ENCODE measurements at regions not wholly inside any gene's neighbourhood (a gene's known extent, or its start where the extent isn't known, plus 50 kb on each side); places are given as distances from the start of the nearest gene placed in this dataset.

- no peak overlapping the region for H2BK12ac ChIP-seq (ENCODE audit: low read length in 2 of 2)
- 100% methylated on average over 1 of the region's 1 CpG for WGBS
- H3K27me3 ChIP-seq (ENCODE audit: control insufficient read depth in 1 of 2, insufficient read depth in 1 of 2, low read length in 2 of 2): no peaks in the 10 kb centered on the region
- no peak overlapping the region for H3K18ac ChIP-seq (ENCODE audit: low read depth in 1 of 2, low read length in 2 of 2)
- no peak overlapping the region for H4K91ac ChIP-seq (ENCODE audit: low read length)
- H2BK120ac ChIP-seq (ENCODE audit: low read depth, low read length): no peak overlapping the region
- H3K23ac ChIP-seq (ENCODE audit: low read length in 2 of 2): no peak overlapping the region
- no peak overlapping the region for H2BK15ac ChIP-seq (ENCODE audit: low read depth, poor library complexity, severe bottlenecking)
- no peak overlapping the region for H3K4me3 ChIP-seq (ENCODE audit: insufficient read depth in 1 of 2, low read depth in 1 of 2, low read length in 2 of 2)
- H3K36me3 ChIP-seq (ENCODE audit: control insufficient read depth in 1 of 2, insufficient read depth in 2 of 2, low read depth in 1 of 2, low read length in 2 of 2): no peaks in the 10 kb centered on the region
- H3K14ac ChIP-seq (ENCODE audit: low read length in 2 of 2): no peak overlapping the region
- H3K4ac ChIP-seq (ENCODE audit: low read depth in 1 of 2, low read length in 2 of 2): no peak overlapping the region
- H3K4me2 ChIP-seq (ENCODE audit: low read length, poor library complexity, severe bottlenecking): no peak overlapping the region
- no peak overlapping the region for H3K27ac ChIP-seq (ENCODE audit: low read length, poor library complexity, severe bottlenecking)
- no peak overlapping the region for H2BK5ac ChIP-seq (ENCODE audit: low read depth, low read length, poor library complexity, severe bottlenecking)
- no peak overlapping the region for H4K8ac ChIP-seq (ENCODE audit: low read length)
- no peaks in the 10 kb centered on the region for H3K79me1 ChIP-seq (replicated peaks; ENCODE audit: low read length, poor library complexity, severe bottlenecking)
- H3K9me3 ChIP-seq (ENCODE audit: control insufficient read depth, low read length): no peaks in the 10 kb centered on the region
- H3K4me1 ChIP-seq (ENCODE audit: control insufficient read depth, insufficient read depth, low read depth, low read length): no peaks in the 10 kb centered on the region
- DNase-seq: no peak
- H3K9ac ChIP-seq (ENCODE audit: low read length): no peak overlapping the region
- no peak overlapping the region for H2AK5ac ChIP-seq (ENCODE audit: low read length, severe bottlenecking)
- no peak overlapping the region for H2AFZ ChIP-seq (ENCODE audit: low read depth, low read length)
Measured at GRCh38 chr10:123266971-123267370, 112.8 kb downstream of the BUB3 start.

- no peak overlapping the region for H3K18ac ChIP-seq (ENCODE audit: low read depth in 1 of 2, low read length in 2 of 2)
- H3K27me3 ChIP-seq (ENCODE audit: control insufficient read depth in 1 of 2, insufficient read depth in 1 of 2, low read length in 2 of 2): peaks cover 0 to 6% of the 10 kb centered on the region in 2 experiments
- H3K79me1 ChIP-seq (replicated peaks; ENCODE audit: low read length, poor library complexity, severe bottlenecking): no peaks in the 10 kb centered on the region
- H2AFZ ChIP-seq (ENCODE audit: low read depth, low read length): no peak overlapping the region
- no peak overlapping the region for H3K14ac ChIP-seq (ENCODE audit: low read length in 2 of 2)
- no peak overlapping the region for H2BK15ac ChIP-seq (ENCODE audit: low read depth, poor library complexity, severe bottlenecking)
- H2BK12ac ChIP-seq (ENCODE audit: low read length in 2 of 2): no peak overlapping the region
- no peak overlapping the region for H4K91ac ChIP-seq (ENCODE audit: low read length)
- no peaks in the 10 kb centered on the region for H3K4me1 ChIP-seq (ENCODE audit: control insufficient read depth, insufficient read depth, low read depth, low read length)
- no peak overlapping the region for H3K4ac ChIP-seq (ENCODE audit: low read depth in 1 of 2, low read length in 2 of 2)
- 83% methylated on average over 9 of the region's 9 CpGs for WGBS
- no peak overlapping the region for H2BK5ac ChIP-seq (ENCODE audit: low read depth, low read length, poor library complexity, severe bottlenecking)
- no peak overlapping the region for H3K4me3 ChIP-seq (ENCODE audit: insufficient read depth in 1 of 2, low read depth in 1 of 2, low read length in 2 of 2)
- no peak for DNase-seq
- H3K9me3 ChIP-seq (ENCODE audit: control insufficient read depth, low read length): no peaks in the 10 kb centered on the region
- no peak overlapping the region for H3K27ac ChIP-seq (ENCODE audit: low read length, poor library complexity, severe bottlenecking)
- no peak overlapping the region for H3K23ac ChIP-seq (ENCODE audit: low read length in 2 of 2)
- H2BK120ac ChIP-seq (ENCODE audit: low read depth, low read length): no peak overlapping the region
- no peak overlapping the region for H4K8ac ChIP-seq (ENCODE audit: low read length)
- H3K9ac ChIP-seq (ENCODE audit: low read length): no peak overlapping the region
- no peaks in the 10 kb centered on the region for H3K36me3 ChIP-seq (ENCODE audit: control insufficient read depth in 1 of 2, insufficient read depth in 2 of 2, low read depth in 1 of 2, low read length in 2 of 2)
- no peak overlapping the region for H2AK5ac ChIP-seq (ENCODE audit: low read length, severe bottlenecking)
- H3K4me2 ChIP-seq (ENCODE audit: low read length, poor library complexity, severe bottlenecking): no peak overlapping the region
Measured at GRCh38 chr10:123269017-123269552, 114.9 kb downstream of the BUB3 start.

GRCh38 chr10:123269675-123270074 is 115.5 kb downstream of the BUB3 start:
- H2BK15ac ChIP-seq (ENCODE audit: low read depth, poor library complexity, severe bottlenecking): no peak overlapping the region
- no peaks in the 10 kb centered on the region for H3K36me3 ChIP-seq (ENCODE audit: control insufficient read depth in 1 of 2, insufficient read depth in 2 of 2, low read depth in 1 of 2, low read length in 2 of 2)
- no peak overlapping the region for H2BK5ac ChIP-seq (ENCODE audit: low read depth, low read length, poor library complexity, severe bottlenecking)
- H2BK120ac ChIP-seq (ENCODE audit: low read depth, low read length): no peak overlapping the region
- H3K9me3 ChIP-seq (ENCODE audit: control insufficient read depth, low read length): no peaks in the 10 kb centered on the region
- H2AFZ ChIP-seq (ENCODE audit: low read depth, low read length): no peak overlapping the region
- no peak overlapping the region for H3K9ac ChIP-seq (ENCODE audit: low read length)
- H4K8ac ChIP-seq (ENCODE audit: low read length): no peak overlapping the region
- H3K4me3 ChIP-seq (ENCODE audit: insufficient read depth in 1 of 2, low read depth in 1 of 2, low read length in 2 of 2): no peak overlapping the region
- DNase-seq: no peak
- H3K4ac ChIP-seq (ENCODE audit: low read depth in 1 of 2, low read length in 2 of 2): no peak overlapping the region
- H3K14ac ChIP-seq (ENCODE audit: low read length in 2 of 2): no peak overlapping the region
- H2AK5ac ChIP-seq (ENCODE audit: low read length, severe bottlenecking): no peak overlapping the region
- 17% methylated on average over 1 of the region's 2 CpGs for WGBS
- peaks cover 0 to 8% of the 10 kb centered on the region in 2 experiments for H3K27me3 ChIP-seq (ENCODE audit: control insufficient read depth in 1 of 2, insufficient read depth in 1 of 2, low read length in 2 of 2)
- no peak overlapping the region for H3K18ac ChIP-seq (ENCODE audit: low read depth in 1 of 2, low read length in 2 of 2)
- H2BK12ac ChIP-seq (ENCODE audit: low read length in 2 of 2): no peak overlapping the region
- H3K23ac ChIP-seq (ENCODE audit: low read length in 2 of 2): no peak overlapping the region
- no peak overlapping the region for H3K27ac ChIP-seq (ENCODE audit: low read length, poor library complexity, severe bottlenecking)
- no peaks in the 10 kb centered on the region for H3K79me1 ChIP-seq (replicated peaks; ENCODE audit: low read length, poor library complexity, severe bottlenecking)
- H3K4me2 ChIP-seq (ENCODE audit: low read length, poor library complexity, severe bottlenecking): no peak overlapping the region
- no peak overlapping the region for H4K91ac ChIP-seq (ENCODE audit: low read length)
- no peaks in the 10 kb centered on the region for H3K4me1 ChIP-seq (ENCODE audit: control insufficient read depth, insufficient read depth, low read depth, low read length)

GRCh38 chr10:123270221-123270620 is 116.0 kb downstream of the BUB3 start:
- H3K14ac ChIP-seq (ENCODE audit: low read length in 2 of 2): no peak overlapping the region
- H3K79me1 ChIP-seq (replicated peaks; ENCODE audit: low read length, poor library complexity, severe bottlenecking): no peaks in the 10 kb centered on the region
- H2BK120ac ChIP-seq (ENCODE audit: low read depth, low read length): no peak overlapping the region
- H3K4me2 ChIP-seq (ENCODE audit: low read length, poor library complexity, severe bottlenecking): no peak overlapping the region
- H4K8ac ChIP-seq (ENCODE audit: low read length): no peak overlapping the region
- peaks cover 0 to 12% of the 10 kb centered on the region in 2 experiments for H3K27me3 ChIP-seq (ENCODE audit: control insufficient read depth in 1 of 2, insufficient read depth in 1 of 2, low read length in 2 of 2)
- H3K4me1 ChIP-seq (ENCODE audit: control insufficient read depth, insufficient read depth, low read depth, low read length): no peaks in the 10 kb centered on the region
- no peak overlapping the region for H3K27ac ChIP-seq (ENCODE audit: low read length, poor library complexity, severe bottlenecking)
- no peak for DNase-seq
- H3K18ac ChIP-seq (ENCODE audit: low read depth in 1 of 2, low read length in 2 of 2): no peak overlapping the region
- H3K9me3 ChIP-seq (ENCODE audit: control insufficient read depth, low read length): no peaks in the 10 kb centered on the region
- H2BK12ac ChIP-seq (ENCODE audit: low read length in 2 of 2): no peak overlapping the region
- H3K4me3 ChIP-seq (ENCODE audit: insufficient read depth in 1 of 2, low read depth in 1 of 2, low read length in 2 of 2): no peak overlapping the region
- no peak overlapping the region for H2AK5ac ChIP-seq (ENCODE audit: low read length, severe bottlenecking)
- no peak overlapping the region for H3K4ac ChIP-seq (ENCODE audit: low read depth in 1 of 2, low read length in 2 of 2)
- no peak overlapping the region for H2AFZ ChIP-seq (ENCODE audit: low read depth, low read length)
- no peak overlapping the region for H2BK15ac ChIP-seq (ENCODE audit: low read depth, poor library complexity, severe bottlenecking)
- H2BK5ac ChIP-seq (ENCODE audit: low read depth, low read length, poor library complexity, severe bottlenecking): no peak overlapping the region
- 56% methylated on average over 2 of the region's 2 CpGs for WGBS
- no peak overlapping the region for H3K9ac ChIP-seq (ENCODE audit: low read length)
- H3K23ac ChIP-seq (ENCODE audit: low read length in 2 of 2): no peak overlapping the region
- no peaks in the 10 kb centered on the region for H3K36me3 ChIP-seq (ENCODE audit: control insufficient read depth in 1 of 2, insufficient read depth in 2 of 2, low read depth in 1 of 2, low read length in 2 of 2)
- H4K91ac ChIP-seq (ENCODE audit: low read length): no peak overlapping the region

Measured in mesenchymal stem cell (in vitro differentiated cells and primary cell).